ENCODE measurements at regions not wholly inside any gene's neighbourhood (a gene's known extent, or its start where the extent isn't known, plus 50 kb on each side); places are given as distances from the start of the nearest gene placed in this dataset.

DNA sequence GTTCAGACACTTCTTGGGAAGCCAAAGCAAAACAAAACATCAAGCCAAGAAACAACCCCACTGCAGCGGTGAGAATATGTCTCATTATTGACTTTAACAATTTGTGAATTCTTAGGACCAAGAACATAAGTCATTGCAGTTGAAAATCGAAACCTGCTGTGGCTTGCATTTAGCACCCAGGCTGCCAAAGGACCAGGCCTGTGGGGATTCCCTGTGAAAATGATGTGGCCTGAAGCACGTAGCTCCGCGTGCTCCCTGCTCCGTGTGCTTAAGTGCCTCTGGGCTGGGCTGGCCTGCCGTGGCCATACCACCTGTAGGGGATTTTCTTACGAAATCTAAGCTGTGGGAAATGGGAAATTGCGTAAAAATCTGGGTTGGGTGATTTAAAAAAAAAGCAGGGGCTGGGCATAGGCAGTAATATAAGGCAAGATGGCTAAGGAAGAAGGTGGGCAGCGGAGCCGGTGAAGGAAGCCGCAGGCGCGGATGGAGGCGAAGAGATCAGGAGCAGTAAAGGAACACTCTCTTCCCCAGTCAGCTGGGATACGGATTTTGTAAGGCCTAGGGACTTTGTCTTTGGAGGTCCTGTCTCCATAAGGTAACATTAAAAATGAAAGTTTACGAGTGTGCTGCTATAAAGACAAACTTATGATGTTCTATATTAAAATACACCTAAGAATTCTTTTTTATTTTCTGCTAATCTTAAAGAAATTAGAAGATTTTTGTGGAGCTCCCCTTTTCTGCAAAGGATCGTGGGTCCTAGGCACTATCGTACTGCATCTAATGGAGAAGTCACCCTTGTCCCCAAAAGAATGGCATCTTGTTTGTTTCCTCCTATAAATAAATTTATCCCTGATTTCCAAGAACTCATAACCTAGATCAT is 189.6 kb upstream of the SEMA6A start:
- intact Hi-C loops (cut with micrococcal nuclease) = no loop called here
- no peak overlapping the region for H3K4me3 Mint-ChIP-seq
- TF ChIP-seq, protein P1, sequence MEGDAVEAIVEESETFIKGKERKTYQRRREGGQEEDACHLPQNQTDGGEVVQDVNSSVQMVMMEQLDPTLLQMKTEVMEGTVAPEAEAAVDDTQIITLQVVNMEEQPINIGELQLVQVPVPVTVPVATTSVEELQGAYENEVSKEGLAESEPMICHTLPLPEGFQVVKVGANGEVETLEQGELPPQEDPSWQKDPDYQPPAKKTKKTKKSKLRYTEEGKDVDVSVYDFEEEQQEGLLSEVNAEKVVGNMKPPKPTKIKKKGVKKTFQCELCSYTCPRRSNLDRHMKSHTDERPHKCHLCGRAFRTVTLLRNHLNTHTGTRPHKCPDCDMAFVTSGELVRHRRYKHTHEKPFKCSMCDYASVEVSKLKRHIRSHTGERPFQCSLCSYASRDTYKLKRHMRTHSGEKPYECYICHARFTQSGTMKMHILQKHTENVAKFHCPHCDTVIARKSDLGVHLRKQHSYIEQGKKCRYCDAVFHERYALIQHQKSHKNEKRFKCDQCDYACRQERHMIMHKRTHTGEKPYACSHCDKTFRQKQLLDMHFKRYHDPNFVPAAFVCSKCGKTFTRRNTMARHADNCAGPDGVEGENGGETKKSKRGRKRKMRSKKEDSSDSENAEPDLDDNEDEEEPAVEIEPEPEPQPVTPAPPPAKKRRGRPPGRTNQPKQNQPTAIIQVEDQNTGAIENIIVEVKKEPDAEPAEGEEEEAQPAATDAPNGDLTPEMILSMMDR (IDR thresholded peaks at IDR 0.05) = no peak
- H3K27ac Mint-ChIP-seq = no peak overlapping the region
- H3K9me3 Mint-ChIP-seq = no peaks in the 10 kb centered on the region
- no peaks in the 10 kb centered on the region for H3K27me3 Mint-ChIP-seq
- H3K4me1 Mint-ChIP-seq = no peaks in the 10 kb centered on the region
- DNase-seq (no peak), ATAC-seq (ENCODE audit: low read depth) (no peak)
- no peaks in the 10 kb centered on the region for H3K36me3 Mint-ChIP-seq (ENCODE audit: low read depth)
- ChIA-PET CTCF (no interaction called here), POLR2A (no interaction called here)

DNA sequence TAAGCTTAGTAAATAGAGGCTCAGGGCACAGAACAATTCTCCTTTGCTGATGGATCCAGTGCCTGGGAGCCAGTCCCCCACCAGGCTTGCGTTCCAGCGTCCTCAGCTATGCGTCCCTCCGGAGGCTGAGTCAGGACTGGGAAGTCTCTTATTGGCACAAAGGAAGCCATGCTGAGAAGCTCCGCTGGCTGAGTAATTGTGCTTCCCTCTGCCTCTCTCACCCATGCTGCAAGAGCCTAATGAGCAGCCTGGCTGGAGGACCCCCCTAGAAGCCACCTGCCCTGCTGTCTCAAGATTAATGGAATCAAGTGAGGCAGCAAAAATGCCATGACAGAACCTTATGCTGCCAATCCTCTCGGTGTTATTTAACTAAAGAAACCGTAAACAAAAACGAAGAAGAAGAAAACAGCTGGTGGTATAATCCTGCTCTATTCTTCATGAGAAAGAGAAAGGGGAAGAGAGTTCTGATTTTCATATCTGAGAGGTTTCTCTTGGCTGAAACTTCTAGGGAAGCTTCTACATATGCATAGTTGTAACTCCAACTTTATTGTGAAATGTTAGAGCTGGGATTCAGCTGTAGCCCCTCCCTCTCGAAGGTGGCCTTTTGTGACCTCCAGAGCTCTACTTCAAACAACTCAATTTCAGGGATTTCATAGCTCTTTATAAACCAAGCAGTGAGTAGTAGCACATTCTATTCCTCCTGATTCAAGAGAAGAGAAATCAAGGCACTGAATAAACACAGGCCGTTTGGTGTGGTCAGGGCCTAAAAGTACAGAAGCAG is 185.4 kb upstream of the SEMA6A start:
- Mint-ChIP-seq H3K27ac (no peak overlapping the region), H3K4me3 (no peak overlapping the region), H3K27me3 (peaks cover 3% of the 10 kb centered on the region), H3K4me1 (no peaks in the 10 kb centered on the region), H3K9me3 (no peaks in the 10 kb centered on the region), H3K36me3 (ENCODE audit: low read depth) (no peaks in the 10 kb centered on the region)
- CTCF ChIA-PET = no interaction called here
- DNase-seq (no peak), ATAC-seq (ENCODE audit: low read depth) (no peak)
- POLR2A ChIA-PET = no interaction called here
- TF ChIP-seq, protein P1 (IDR thresholded peaks at IDR 0.05) = no peak
- intact Hi-C loops (cut with micrococcal nuclease) = no loop called here

DNA sequence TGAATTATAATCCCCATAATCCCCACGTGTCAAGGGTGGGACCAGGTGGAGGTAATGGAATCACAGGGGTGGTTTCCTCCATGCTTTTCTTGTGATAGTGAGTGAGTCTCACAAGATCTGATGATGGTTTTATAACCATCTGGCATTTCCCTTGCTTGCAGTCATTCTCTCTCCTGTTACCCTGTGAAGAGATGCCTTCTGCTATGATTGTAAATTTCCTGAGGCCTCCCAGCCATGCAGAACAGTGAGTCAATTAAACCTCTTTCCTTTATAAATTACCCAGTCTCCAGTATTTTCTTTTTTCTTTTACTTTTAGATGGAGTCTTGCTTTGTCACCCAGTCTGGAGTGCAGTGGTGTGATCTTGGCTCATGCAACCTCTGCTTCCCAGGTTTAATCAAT is 182.7 kb upstream of the SEMA6A start:
- Mint-ChIP-seq H3K4me1 (no peaks in the 10 kb centered on the region), H3K36me3 (ENCODE audit: low read depth) (no peaks in the 10 kb centered on the region), H3K27me3 (peaks cover 3% of the 10 kb centered on the region), H3K9me3 (no peaks in the 10 kb centered on the region), H3K27ac (no peak overlapping the region), H3K4me3 (no peak overlapping the region)
- ChIA-PET CTCF (no interaction called here), POLR2A (no interaction called here)
- ATAC-seq (ENCODE audit: low read depth) = no peak
- intact Hi-C loops (cut with micrococcal nuclease) = loop anchor here (2.0 kb wide), 2 partner anchors 181 to 621 kb away; no protein-coding TSS in a partner anchor
- no peak for DNase-seq
- TF ChIP-seq, protein P1 (IDR thresholded peaks at IDR 0.05) = no peak

DNA sequence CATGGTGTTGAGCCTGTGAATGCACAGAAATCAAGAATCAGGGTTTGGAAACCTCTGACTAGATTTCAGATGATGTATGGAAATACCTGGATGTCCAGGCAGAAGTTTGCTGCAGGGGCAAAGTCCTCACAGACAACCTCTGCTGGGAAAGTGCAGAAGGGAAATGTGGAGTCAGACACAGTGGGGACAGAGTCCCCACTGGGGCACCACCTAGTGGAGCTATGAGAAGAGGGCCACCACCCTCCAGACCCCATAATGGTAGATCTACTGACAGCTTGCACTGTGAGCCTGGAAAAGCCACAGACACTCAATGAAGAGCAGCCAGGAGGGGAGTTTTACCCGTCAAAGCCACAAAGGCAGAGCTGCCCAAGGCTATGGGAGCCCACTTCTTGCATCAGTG is 181.9 kb upstream of the SEMA6A start:
- intact Hi-C loops (cut with micrococcal nuclease) = loop anchor here (2.0 kb wide), 2 partner anchors 180 to 620 kb away; no protein-coding TSS in a partner anchor
- DNase-seq (no peak), ATAC-seq (ENCODE audit: low read depth) (no peak)
- no peak overlapping the region for H3K27ac Mint-ChIP-seq
- TF ChIP-seq, protein P1 (IDR thresholded peaks at IDR 0.05) = no peak
- POLR2A ChIA-PET = no interaction called here
- H3K9me3 Mint-ChIP-seq = no peaks in the 10 kb centered on the region
- H3K36me3 Mint-ChIP-seq (ENCODE audit: low read depth) = no peaks in the 10 kb centered on the region
- peaks cover 3% of the 10 kb centered on the region for H3K27me3 Mint-ChIP-seq
- CTCF ChIA-PET = no interaction called here
- no peak overlapping the region for H3K4me3 Mint-ChIP-seq
- no peaks in the 10 kb centered on the region for H3K4me1 Mint-ChIP-seq

DNA sequence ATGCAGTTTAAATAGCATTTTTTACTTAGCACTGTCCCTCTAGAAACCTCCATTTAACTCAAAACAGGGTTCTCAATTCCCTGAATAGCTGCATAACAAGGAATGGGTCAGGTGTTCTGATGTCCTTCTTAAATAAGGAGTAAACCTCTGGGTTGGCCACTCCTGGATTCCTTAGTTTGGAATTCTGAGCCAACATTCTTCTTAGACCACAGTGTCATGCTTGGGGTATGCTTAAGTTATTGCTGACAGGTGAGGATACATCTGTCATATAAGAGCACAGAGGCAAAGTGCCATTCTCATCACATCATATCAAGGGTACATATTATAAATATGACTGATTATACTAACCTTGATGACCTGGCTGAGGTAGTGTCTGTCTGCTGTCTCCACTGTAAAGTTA is 179.9 kb upstream of the SEMA6A start:
- DNase-seq = no peak
- Mint-ChIP-seq H3K27ac (no peak overlapping the region), H3K9me3 (no peaks in the 10 kb centered on the region), H3K4me1 (no peaks in the 10 kb centered on the region), H3K36me3 (ENCODE audit: low read depth) (no peaks in the 10 kb centered on the region), H3K27me3 (peaks cover 3% of the 10 kb centered on the region), H3K4me3 (no peak overlapping the region)
- no peak for ATAC-seq (ENCODE audit: low read depth)
- ChIA-PET CTCF (no interaction called here), POLR2A (no interaction called here)
- TF ChIP-seq, protein P1 (IDR thresholded peaks at IDR 0.05) = no peak
- intact Hi-C loops (cut with micrococcal nuclease) = no loop called here

Measured in activated B cell treated with CpG ODN at 0.5 μM for 24 hours (primary cell).